ENCODE measurements at regions not wholly inside any gene's neighbourhood (a gene's known extent, or its start where the extent isn't known, plus 50 kb on each side); places are given as distances from the start of the nearest gene placed in this dataset.

DNA sequence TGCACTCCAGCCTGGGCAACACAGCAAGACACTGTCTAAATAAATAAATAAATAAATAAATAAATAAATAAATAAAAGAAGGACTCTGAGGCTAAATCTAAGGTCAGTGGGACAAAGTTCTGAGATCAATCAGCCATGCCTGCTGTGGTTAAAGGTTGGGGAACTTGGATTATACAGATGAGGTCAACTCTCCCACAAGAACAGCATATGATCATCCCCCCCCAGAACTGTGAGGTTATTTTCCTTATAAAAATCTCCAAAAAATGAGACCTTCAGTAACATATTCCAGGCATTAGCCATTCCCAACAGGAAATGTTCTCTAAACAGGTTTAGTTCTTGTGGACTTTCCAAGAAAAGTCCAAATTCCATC is 90.3 kb downstream of the C16orf95 start:
- Histone ChIP-seq H3K27ac (no peak overlapping the region), H3K4me1 (ENCODE audit: insufficient read depth) (peaks cover 4% of the 10 kb centered on the region), H3K27me3 (no peaks in the 10 kb centered on the region), H3K4me3 (no peak overlapping the region), H3K9me3 (no peaks in the 10 kb centered on the region), H3K36me3 (no peaks in the 10 kb centered on the region)
- TF ChIP-seq EP300 (IDR thresholded peaks at IDR 0.05) (no peak), POLR2A (IDR thresholded peaks at IDR 0.05) (no peak)
- TF ChIP-seq, protein P1, sequence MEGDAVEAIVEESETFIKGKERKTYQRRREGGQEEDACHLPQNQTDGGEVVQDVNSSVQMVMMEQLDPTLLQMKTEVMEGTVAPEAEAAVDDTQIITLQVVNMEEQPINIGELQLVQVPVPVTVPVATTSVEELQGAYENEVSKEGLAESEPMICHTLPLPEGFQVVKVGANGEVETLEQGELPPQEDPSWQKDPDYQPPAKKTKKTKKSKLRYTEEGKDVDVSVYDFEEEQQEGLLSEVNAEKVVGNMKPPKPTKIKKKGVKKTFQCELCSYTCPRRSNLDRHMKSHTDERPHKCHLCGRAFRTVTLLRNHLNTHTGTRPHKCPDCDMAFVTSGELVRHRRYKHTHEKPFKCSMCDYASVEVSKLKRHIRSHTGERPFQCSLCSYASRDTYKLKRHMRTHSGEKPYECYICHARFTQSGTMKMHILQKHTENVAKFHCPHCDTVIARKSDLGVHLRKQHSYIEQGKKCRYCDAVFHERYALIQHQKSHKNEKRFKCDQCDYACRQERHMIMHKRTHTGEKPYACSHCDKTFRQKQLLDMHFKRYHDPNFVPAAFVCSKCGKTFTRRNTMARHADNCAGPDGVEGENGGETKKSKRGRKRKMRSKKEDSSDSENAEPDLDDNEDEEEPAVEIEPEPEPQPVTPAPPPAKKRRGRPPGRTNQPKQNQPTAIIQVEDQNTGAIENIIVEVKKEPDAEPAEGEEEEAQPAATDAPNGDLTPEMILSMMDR (IDR thresholded peaks at IDR 0.05): no peak
- DNase-seq: no peak
- intact Hi-C loops (cut with DNase I): no loop called here

DNA sequence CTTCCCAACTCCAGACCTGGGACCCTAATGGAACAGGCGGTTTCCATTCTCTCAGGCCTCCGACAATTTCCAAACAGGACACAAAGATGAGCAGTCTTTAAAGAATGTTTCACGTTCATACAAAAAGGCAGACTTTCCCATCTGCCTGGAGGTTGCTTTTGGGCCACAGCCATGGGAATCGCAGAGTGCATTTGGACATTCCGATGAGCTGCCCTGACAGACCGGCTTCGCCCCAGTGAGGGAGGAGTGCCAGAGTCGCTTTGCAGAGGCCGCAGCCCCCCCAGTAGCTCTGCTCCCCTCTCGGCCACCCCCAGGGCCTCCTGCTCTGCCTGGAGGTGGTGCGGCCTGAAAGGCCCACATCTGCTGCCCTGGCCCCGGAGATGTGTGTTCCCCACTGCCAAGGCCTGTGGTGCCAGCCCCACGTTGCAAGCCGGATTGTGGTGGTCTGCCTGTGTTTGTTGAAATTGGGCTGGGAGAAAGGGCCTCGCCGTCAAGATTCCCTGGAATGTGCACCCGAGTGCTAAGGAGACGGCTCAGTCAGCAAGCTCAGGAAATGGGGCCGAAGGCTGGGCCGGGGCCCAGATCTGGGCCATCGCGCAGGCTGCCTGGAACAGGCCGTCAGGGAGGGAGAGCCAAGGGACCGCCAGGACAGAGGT is 89.8 kb downstream of the C16orf95 start:
- H3K27ac ChIP-seq: no peak overlapping the region
- H3K27me3 ChIP-seq: no peaks in the 10 kb centered on the region
- no peak for TF ChIP-seq POLR2A (IDR thresholded peaks at IDR 0.05)
- no peak for TF ChIP-seq EP300 (IDR thresholded peaks at IDR 0.05)
- TF ChIP-seq, protein P1 (IDR thresholded peaks at IDR 0.05): no peak
- H3K4me1 ChIP-seq (ENCODE audit: insufficient read depth): peaks cover 4% of the 10 kb centered on the region
- H3K36me3 ChIP-seq: no peaks in the 10 kb centered on the region
- no peak for DNase-seq
- 19 to 39% (median 27%) methylated on average over 24 of the region's 24 CpGs for WGBS, 3 donors
- intact Hi-C loops (cut with DNase I): no loop called here
- no peaks in the 10 kb centered on the region for H3K9me3 ChIP-seq
- H3K4me3 ChIP-seq: no peak overlapping the region

DNA sequence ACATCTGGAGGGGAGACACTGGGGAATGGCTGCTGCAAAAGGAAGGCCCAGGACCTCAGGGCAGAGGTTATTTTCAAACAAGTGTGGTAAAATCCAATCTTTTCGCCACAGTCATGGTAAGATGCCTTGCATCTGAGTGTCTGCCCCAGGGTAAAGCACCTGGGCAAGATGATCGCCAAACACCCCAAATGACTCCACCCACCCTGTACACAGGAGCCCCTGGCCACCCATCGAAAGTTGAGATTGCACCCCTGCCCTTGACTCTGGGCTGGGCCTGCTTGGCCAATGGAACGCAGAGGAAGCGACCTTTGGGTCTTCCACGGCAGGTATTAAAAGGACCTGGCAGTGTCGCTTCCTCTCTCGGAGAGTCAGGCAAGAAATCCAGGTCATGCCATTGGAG is 88.8 kb downstream of the C16orf95 start:
- peaks cover 4% of the 10 kb centered on the region for H3K4me1 ChIP-seq (ENCODE audit: insufficient read depth)
- no peaks in the 10 kb centered on the region for H3K9me3 ChIP-seq
- intact Hi-C loops (cut with DNase I): no loop called here
- H3K36me3 ChIP-seq: no peaks in the 10 kb centered on the region
- H3K4me3 ChIP-seq: no peak overlapping the region
- no peak for DNase-seq
- no peak overlapping the region for H3K27ac ChIP-seq
- 93 to 97% (median 94%) methylated on average over 5 to 8 of the region's 8 CpGs for WGBS, 3 donors
- TF ChIP-seq POLR2A (IDR thresholded peaks at IDR 0.05) (no peak), EP300 (IDR thresholded peaks at IDR 0.05) (no peak)
- TF ChIP-seq, protein P1 (IDR thresholded peaks at IDR 0.05): no peak
- no peaks in the 10 kb centered on the region for H3K27me3 ChIP-seq

DNA sequence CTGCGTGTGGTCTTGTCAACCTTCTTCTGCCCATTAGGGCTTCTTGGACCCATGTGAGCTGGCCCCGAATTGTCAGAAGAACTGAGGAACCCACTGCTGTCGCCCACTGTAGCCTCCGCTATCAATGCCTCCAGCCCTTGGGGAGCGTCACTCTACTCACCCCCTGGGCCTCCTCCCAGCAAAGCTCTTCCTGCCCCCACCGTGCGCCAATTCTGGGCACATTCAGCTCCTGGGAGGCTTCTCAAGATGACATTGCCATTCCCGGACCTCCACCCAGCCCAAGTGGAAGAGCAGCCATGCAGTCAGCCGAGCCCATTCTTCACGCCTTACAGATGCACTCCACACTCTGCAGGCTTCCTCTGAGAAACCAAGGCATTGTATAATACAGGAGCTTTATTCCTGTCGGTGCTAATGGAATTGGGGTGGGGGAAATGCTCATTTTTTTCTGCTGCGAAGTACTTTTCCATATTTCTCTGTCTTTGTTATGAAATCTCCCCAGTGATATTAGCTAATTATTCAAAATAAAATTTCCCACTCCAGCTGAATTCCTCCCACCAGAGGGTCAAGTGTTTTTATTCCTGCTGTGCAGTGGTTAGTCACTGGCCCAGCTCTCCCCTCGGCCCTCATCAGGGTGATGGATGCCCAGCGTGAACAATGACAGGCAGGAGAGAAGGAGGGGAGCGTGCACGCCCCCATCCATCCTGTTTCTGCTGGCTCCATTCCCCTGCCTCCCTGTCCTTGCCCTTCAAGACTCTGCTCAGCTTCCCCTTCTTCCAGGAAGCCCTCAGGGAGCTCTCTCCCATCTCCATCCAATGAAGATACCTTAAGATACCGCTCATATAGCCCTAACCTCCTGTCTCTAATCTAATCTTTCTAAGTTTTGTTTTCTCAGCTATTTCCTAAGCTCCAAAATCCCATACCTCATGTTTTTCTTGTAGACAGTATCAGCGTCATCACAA is 87.7 kb downstream of the C16orf95 start:
- H3K27me3 ChIP-seq: no peaks in the 10 kb centered on the region
- no peak for TF ChIP-seq EP300 (IDR thresholded peaks at IDR 0.05)
- no peak for TF ChIP-seq POLR2A (IDR thresholded peaks at IDR 0.05)
- TF ChIP-seq, protein P1 (IDR thresholded peaks at IDR 0.05): no peak
- peaks cover 4% of the 10 kb centered on the region for H3K4me1 ChIP-seq (ENCODE audit: insufficient read depth)
- intact Hi-C loops (cut with DNase I): no loop called here
- no peak for DNase-seq
- H3K27ac ChIP-seq: no peak overlapping the region
- H3K9me3 ChIP-seq: no peaks in the 10 kb centered on the region
- H3K4me3 ChIP-seq: no peak overlapping the region
- 80 to 82% (median 81%) methylated on average over 18 of the region's 18 CpGs for WGBS, 3 donors
- no peaks in the 10 kb centered on the region for H3K36me3 ChIP-seq

All from ovary (tissue), 7 donors.